Adipocyte (in vitro differentiated cells): ENCODE measurements at regions not wholly inside any gene's neighbourhood (a gene's known extent, or its start where the extent isn't known, plus 50 kb on each side); places are given as distances from the start of the nearest gene placed in this dataset.

ENCODE experiments used
- DNase-seq: peaks from one replicate; pipeline ENCODE4 v3.0.0-alpha.2; 2015; ENCODE audit warnings: low read depth
- H3K27me3 ChIP-seq: replicated peaks from 2 replicates; pipeline ENCODE4 v1.7.0; 2013; ENCODE audit warnings: mild to moderate bottlenecking, low read length, moderate library complexity; ENCODE audit not compliant: control insufficient read depth, insufficient read depth
- H3K36me3 ChIP-seq: 2 replicates; pipeline ENCODE4 v1.7.0; 2013; ENCODE audit warnings: low read length, mild to moderate bottlenecking, moderate library complexity; ENCODE audit not compliant: control insufficient read depth, insufficient read depth, severe bottlenecking
- H3K4me1 ChIP-seq: 2 replicates; pipeline ENCODE4 v1.7.0; 2013; ENCODE audit warnings: mild to moderate bottlenecking, low read length, moderate library complexity; ENCODE audit not compliant: control insufficient read depth, insufficient read depth
- H3K4me3 ChIP-seq: 2 replicates; pipeline ENCODE4 v1.7.0; 2013; ENCODE audit warnings: mild to moderate bottlenecking, low read length, moderate library complexity
- H3K9ac ChIP-seq: 2 replicates; pipeline ENCODE4 v1.7.0; 2013; ENCODE audit warnings: mild to moderate bottlenecking, low read length, moderate library complexity
- H3K9me3 ChIP-seq: 2 replicates; pipeline ENCODE4 v1.7.0; 2013; ENCODE audit warnings: mild to moderate bottlenecking, low read length, moderate library complexity; ENCODE audit not compliant: control insufficient read depth

GRCh38 chr6:92043777-92044176 is 1375.6 kb downstream of the EPHA7 start:
- no peak overlapping the region for H3K9ac ChIP-seq
- H3K36me3 ChIP-seq, result no peaks in the 10 kb centered on the region
- no peak overlapping the region for H3K4me3 ChIP-seq
- H3K9me3 ChIP-seq, result no peaks in the 10 kb centered on the region
- no peaks in the 10 kb centered on the region for H3K4me1 ChIP-seq
- DNase-seq, result no peak
- H3K27me3 ChIP-seq, result no peaks in the 10 kb centered on the region

- no peaks in the 10 kb centered on the region for H3K4me1 ChIP-seq
- H3K9ac ChIP-seq, result no peak overlapping the region
- H3K36me3 ChIP-seq, result no peaks in the 10 kb centered on the region
- DNase-seq, result no peak
- H3K9me3 ChIP-seq, result no peaks in the 10 kb centered on the region
- H3K4me3 ChIP-seq, result no peak overlapping the region
- no peaks in the 10 kb centered on the region for H3K27me3 ChIP-seq
Observed at GRCh38 chr6:92026878-92027277, 1392.5 kb downstream of the EPHA7 start.

- H3K9me3 ChIP-seq, result no peaks in the 10 kb centered on the region
- no peaks in the 10 kb centered on the region for H3K4me1 ChIP-seq
- no peak overlapping the region for H3K4me3 ChIP-seq
- DNase-seq, result no peak
- no peaks in the 10 kb centered on the region for H3K36me3 ChIP-seq
- no peak overlapping the region for H3K9ac ChIP-seq
- no peaks in the 10 kb centered on the region for H3K27me3 ChIP-seq
Observed at GRCh38 chr6:92024881-92025280, 1394.5 kb downstream of the EPHA7 start.

GRCh38 chr6:92024110-92024509 is 1395.2 kb downstream of the EPHA7 start:
- Histone ChIP-seq H3K4me3 (no peak overlapping the region), H3K9me3 (no peaks in the 10 kb centered on the region), H3K27me3 (no peaks in the 10 kb centered on the region), H3K4me1 (no peaks in the 10 kb centered on the region), H3K36me3 (no peaks in the 10 kb centered on the region), H3K9ac (no peak overlapping the region)
- no peak for DNase-seq

GRCh38 chr6:92023410-92023966 is 1395.9 kb downstream of the EPHA7 start:
- Histone ChIP-seq H3K27me3 (no peaks in the 10 kb centered on the region), H3K4me1 (no peaks in the 10 kb centered on the region)
- DNase-seq, result no peak

GRCh38 chr6:92011681-92012245 is 1407.6 kb downstream of the EPHA7 start:
- DNase-seq, result no peak
- Histone ChIP-seq H3K4me3 (no peak overlapping the region), H3K27me3 (no peaks in the 10 kb centered on the region), H3K36me3 (no peaks in the 10 kb centered on the region), H3K9me3 (no peaks in the 10 kb centered on the region), H3K4me1 (no peaks in the 10 kb centered on the region), H3K9ac (no peak overlapping the region)

More at GRCh38 chr6:92023410-92023966, 1395.9 kb downstream of the EPHA7 start:
- H3K9ac ChIP-seq, result no peak overlapping the region
- H3K4me3 ChIP-seq, result no peak overlapping the region
- no peaks in the 10 kb centered on the region for H3K9me3 ChIP-seq
- no peaks in the 10 kb centered on the region for H3K36me3 ChIP-seq

GRCh38 chr6:92008757-92009502 is 1410.4 kb downstream of the EPHA7 start:
- no peak for DNase-seq
- no peaks in the 10 kb centered on the region for H3K4me1 ChIP-seq
- H3K9me3 ChIP-seq, result no peaks in the 10 kb centered on the region
- no peak overlapping the region for H3K4me3 ChIP-seq
- no peaks in the 10 kb centered on the region for H3K36me3 ChIP-seq
- no peaks in the 10 kb centered on the region for H3K27me3 ChIP-seq
- H3K9ac ChIP-seq, result no peak overlapping the region

- no peaks in the 10 kb centered on the region for H3K27me3 ChIP-seq
- DNase-seq, result no peak
Observed at GRCh38 chr6:92000112-92000511, 1413.2 kb upstream of the MAP3K7 start.

GRCh38 chr6:91994787-91995186 is 1407.9 kb upstream of the MAP3K7 start:
- Histone ChIP-seq H3K9ac (no peak overlapping the region), H3K9me3 (peaks cover 7% of the 10 kb centered on the region), H3K4me3 (no peak overlapping the region), H3K4me1 (no peaks in the 10 kb centered on the region), H3K27me3 (no peaks in the 10 kb centered on the region), H3K36me3 (no peaks in the 10 kb centered on the region)
- DNase-seq, result no peak

More at GRCh38 chr6:92000112-92000511, 1413.2 kb upstream of the MAP3K7 start:
- Histone ChIP-seq H3K9ac (no peak overlapping the region), H3K4me1 (no peaks in the 10 kb centered on the region), H3K36me3 (no peaks in the 10 kb centered on the region), H3K4me3 (no peak overlapping the region), H3K9me3 (peaks cover 10% of the 10 kb centered on the region)

GRCh38 chr6:91982559-91982958 is 1395.7 kb upstream of the MAP3K7 start:
- no peaks in the 10 kb centered on the region for H3K27me3 ChIP-seq

GRCh38 chr6:91976797-91977196 is 1389.9 kb upstream of the MAP3K7 start:
- no peaks in the 10 kb centered on the region for H3K27me3 ChIP-seq
- no peaks in the 10 kb centered on the region for H3K4me1 ChIP-seq
- H3K9me3 ChIP-seq, result peaks cover 7% of the 10 kb centered on the region
- H3K36me3 ChIP-seq, result no peaks in the 10 kb centered on the region
- no peak overlapping the region for H3K9ac ChIP-seq
- no peak overlapping the region for H3K4me3 ChIP-seq
- DNase-seq, result no peak

More at GRCh38 chr6:91982559-91982958, 1395.7 kb upstream of the MAP3K7 start:
- no peaks in the 10 kb centered on the region for H3K36me3 ChIP-seq
- no peak overlapping the region for H3K4me3 ChIP-seq
- no peak overlapping the region for H3K9ac ChIP-seq
- no peak for DNase-seq
- no peaks in the 10 kb centered on the region for H3K4me1 ChIP-seq
- no peaks in the 10 kb centered on the region for H3K9me3 ChIP-seq
